VCaP (cell line): ENCODE measurements at regions not wholly inside any gene's neighbourhood (a gene's known extent, or its start where the extent isn't known, plus 50 kb on each side); places are given as distances from the start of the nearest gene placed in this dataset.

Source experiments
- H3K27ac ChIP-seq: fragments of 450-650 bp; 2 replicates; pipeline ENCODE4 v1.5.1; 2017
- CTCF ChIP-seq: fragments of 450-650 bp; conservative IDR thresholded peaks from 2 replicates; pipeline ENCODE4 v1.5.1; 2017; ENCODE audit warnings: mild to moderate bottlenecking, moderate library complexity

- no peak overlapping the region for H3K27ac ChIP-seq
- no peak for TF ChIP-seq CTCF
Measured at GRCh38 chr6:53992522-53992921, 118.7 kb upstream of the MLIP start.

- TF ChIP-seq CTCF: no peak
- no peak overlapping the region for H3K27ac ChIP-seq
Measured at GRCh38 chr6:53994201-53994600, 117.0 kb upstream of the MLIP start.

GRCh38 chr6:53995935-53996334 lies 115.3 kb upstream of the MLIP start:
- no peak for TF ChIP-seq CTCF
- no peak overlapping the region for H3K27ac ChIP-seq

GRCh38 chr6:53998303-53998702 lies 112.9 kb upstream of the MLIP start:
- TF ChIP-seq CTCF: no peak
- no peak overlapping the region for H3K27ac ChIP-seq

- no peak for TF ChIP-seq CTCF
- no peak overlapping the region for H3K27ac ChIP-seq
Measured at GRCh38 chr6:53999088-53999755, 112.0 kb upstream of the MLIP start.

GRCh38 chr6:54002116-54002515 lies 109.1 kb upstream of the MLIP start:
- TF ChIP-seq CTCF: no peak

GRCh38 chr6:54003316-54003715 lies 107.9 kb upstream of the MLIP start:
- H3K27ac ChIP-seq: no peak overlapping the region
- TF ChIP-seq CTCF: no peak

More at GRCh38 chr6:54002116-54002515, 109.1 kb upstream of the MLIP start:
- H3K27ac ChIP-seq: no peak overlapping the region
